ENCODE measurements at regions not wholly inside any gene's neighbourhood (a gene's known extent, or its start where the extent isn't known, plus 50 kb on each side); places are given as distances from the start of the nearest gene placed in this dataset.

DNA sequence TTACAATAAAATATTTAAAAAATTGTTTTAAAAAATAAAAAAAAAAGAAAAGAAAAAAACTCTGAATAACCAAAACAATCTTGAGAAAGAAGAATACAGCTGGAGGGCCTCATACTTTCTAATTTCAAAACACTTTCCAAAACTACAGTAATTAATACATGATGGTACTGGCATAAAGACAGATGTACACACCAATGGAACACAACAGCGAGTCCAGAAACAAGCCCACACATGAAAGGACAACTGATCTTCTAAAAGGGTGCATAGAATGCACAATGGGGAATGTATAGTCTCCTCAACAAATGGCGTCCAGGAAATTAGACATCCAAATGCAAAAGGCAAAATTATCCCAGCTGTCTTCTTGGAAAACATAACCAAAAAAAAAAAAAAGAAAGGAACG lies 99.6 kb downstream of the LURAP1L start:
- TF ChIP-seq, protein P1, sequence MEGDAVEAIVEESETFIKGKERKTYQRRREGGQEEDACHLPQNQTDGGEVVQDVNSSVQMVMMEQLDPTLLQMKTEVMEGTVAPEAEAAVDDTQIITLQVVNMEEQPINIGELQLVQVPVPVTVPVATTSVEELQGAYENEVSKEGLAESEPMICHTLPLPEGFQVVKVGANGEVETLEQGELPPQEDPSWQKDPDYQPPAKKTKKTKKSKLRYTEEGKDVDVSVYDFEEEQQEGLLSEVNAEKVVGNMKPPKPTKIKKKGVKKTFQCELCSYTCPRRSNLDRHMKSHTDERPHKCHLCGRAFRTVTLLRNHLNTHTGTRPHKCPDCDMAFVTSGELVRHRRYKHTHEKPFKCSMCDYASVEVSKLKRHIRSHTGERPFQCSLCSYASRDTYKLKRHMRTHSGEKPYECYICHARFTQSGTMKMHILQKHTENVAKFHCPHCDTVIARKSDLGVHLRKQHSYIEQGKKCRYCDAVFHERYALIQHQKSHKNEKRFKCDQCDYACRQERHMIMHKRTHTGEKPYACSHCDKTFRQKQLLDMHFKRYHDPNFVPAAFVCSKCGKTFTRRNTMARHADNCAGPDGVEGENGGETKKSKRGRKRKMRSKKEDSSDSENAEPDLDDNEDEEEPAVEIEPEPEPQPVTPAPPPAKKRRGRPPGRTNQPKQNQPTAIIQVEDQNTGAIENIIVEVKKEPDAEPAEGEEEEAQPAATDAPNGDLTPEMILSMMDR (IDR thresholded peaks at IDR 0.05; ENCODE audit: insufficient read depth, low read length) = no peak
- H3K4me3 ChIP-seq (ENCODE audit: low read depth, low read length) = no peak overlapping the region
- no peak for DNase-seq (ENCODE audit: low read depth)

DNA sequence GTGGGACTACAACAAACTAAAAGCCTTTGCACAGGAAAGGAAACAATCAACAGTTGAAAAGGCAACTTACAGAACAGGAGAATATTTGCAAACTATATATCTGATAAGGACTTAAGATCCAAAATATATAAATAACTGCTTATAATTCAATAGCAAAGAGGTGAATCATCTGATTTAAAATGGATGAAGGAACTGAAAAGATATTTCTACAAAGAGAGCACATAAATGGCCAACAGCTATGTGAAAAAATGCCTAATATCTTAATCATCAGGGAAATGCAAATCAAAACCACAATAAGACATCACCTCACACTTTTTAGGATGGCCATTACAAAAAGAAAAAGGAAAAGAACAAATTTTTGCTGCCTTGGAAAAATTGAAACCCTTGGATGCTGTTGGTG lies 100.4 kb downstream of the LURAP1L start:
- peak; percentile 51 for DNase-seq (ENCODE audit: low read depth)
- TF ChIP-seq, protein P1 (IDR thresholded peaks at IDR 0.05; ENCODE audit: insufficient read depth, low read length) = no peak
- no peak overlapping the region for H3K4me3 ChIP-seq (ENCODE audit: low read depth, low read length)

DNA sequence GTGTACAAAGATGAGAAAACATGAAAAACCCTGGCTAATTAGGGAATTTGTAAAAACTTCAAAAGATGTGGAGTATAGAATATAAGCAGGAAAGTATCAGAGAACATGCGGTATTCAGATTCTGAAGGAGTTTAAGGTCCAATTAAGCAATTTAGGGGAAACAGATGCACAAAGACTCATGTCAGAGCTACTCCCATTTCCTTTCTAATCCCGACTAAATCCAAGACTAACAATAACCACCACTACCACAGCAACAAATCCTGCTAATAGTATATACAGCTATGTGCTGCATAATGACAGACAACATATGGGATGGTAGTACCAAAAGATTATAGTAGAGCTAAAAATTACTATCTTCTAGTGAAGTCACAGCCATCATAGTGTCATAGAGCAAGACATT lies 102.1 kb downstream of the LURAP1L start:
- H3K4me3 ChIP-seq (ENCODE audit: low read depth, low read length) = no peak overlapping the region
- TF ChIP-seq, protein P1 (IDR thresholded peaks at IDR 0.05; ENCODE audit: insufficient read depth, low read length) = no peak
- no peak for DNase-seq (ENCODE audit: low read depth)

DNA sequence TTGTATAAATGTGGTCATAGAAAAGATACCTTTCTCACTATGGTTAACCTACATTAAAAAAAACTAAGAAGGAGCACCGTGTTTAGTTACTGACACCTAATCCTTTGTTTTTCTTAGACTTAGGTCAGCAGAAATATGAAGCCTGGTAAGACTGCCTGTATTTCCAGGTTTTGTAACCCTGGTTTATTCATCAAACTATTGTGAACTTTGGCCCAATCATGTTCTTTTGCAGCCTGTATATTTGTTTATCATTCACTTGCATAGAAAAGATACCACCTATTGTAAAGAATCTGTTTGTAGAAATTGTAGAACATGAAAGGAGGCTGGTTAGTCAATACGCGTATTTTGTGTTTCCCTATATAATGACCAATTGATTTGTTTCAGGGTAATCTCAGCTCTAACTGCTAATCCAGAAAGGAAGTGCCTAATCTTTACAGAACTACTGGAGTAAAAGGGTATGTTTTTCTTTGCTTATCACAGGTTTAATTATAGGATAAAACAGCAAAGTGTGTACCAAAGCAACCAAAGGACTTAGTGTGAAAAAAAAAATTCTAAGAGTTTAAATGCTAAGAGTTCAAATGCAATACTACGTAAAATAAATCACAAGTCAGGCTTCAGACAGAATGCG lies 103.6 kb downstream of the LURAP1L start:
- peak; percentile 13 for DNase-seq (ENCODE audit: low read depth)
- TF ChIP-seq, protein P1 (IDR thresholded peaks at IDR 0.05; ENCODE audit: insufficient read depth, low read length) = no peak
- no peak overlapping the region for H3K4me3 ChIP-seq (ENCODE audit: low read depth, low read length)

DNA sequence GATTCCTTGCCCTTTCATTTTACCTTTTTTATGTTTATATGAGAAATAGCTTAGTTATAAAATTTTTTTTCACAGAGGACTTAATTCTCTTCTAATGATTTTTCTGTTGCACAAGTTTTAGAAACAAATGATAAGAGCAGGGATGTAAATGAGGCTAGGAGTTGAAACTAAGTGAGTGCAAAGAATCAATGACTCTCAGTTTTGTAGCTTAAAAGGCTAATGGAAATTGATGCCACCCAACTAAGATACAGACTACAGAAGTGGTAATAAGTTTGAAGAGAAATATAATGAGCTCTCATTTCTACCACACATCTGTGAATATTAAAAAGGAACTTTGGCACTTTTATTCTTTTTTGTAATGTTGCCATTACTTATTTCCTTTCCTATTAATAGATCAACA lies 105.1 kb downstream of the LURAP1L start:
- no peak for DNase-seq (ENCODE audit: low read depth)
- H3K4me3 ChIP-seq (ENCODE audit: low read depth, low read length) = no peak overlapping the region
- TF ChIP-seq, protein P1 (IDR thresholded peaks at IDR 0.05; ENCODE audit: insufficient read depth, low read length) = no peak

DNA sequence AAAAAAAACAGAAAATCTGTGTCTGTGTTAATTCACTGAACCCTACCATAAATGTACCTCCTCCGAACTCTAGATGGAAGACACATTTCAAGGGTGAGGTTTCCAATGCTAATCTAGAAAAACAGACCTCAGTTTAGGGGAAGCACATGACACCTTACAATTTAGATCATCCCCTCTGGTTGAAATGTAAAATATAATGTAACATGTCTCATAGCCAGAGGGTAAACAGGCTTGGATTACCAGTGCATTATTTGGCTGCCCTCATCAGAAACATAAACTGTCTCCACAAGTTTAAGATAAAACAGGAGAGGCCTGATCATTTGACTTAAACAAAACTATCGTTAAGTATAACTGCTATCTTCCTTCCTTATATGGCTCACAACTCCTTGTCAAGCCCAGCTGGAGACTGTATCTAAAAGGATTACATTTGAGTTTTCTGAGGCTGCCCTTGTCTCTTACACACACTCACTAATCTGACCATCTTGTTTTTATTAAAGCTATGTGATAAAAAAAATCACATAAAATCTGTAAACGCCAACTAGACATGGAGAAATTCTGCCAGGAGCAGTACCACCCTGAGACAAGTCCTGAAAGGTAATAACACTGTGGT lies 105.7 kb downstream of the LURAP1L start:
- TF ChIP-seq, protein P1 (IDR thresholded peaks at IDR 0.05; ENCODE audit: insufficient read depth, low read length) = no peak
- no peak overlapping the region for H3K4me3 ChIP-seq (ENCODE audit: low read depth, low read length)
- peak; percentile 69 for DNase-seq (ENCODE audit: low read depth)
